Stimulated activated CD4-positive, alpha-beta T cell treated with anti-CD3 and anti-CD28 coated beads, Interleukin-12 subunit alpha, Interleukin-12 subunit beta, amount 100 ng/mL, for 4 hours (primary cell): ENCODE measurements at regions not wholly inside any gene's neighbourhood (a gene's known extent, or its start where the extent isn't known, plus 50 kb on each side); places are given as distances from the start of the nearest gene placed in this dataset.

Experiments used
- DNase-seq: peaks from one replicate; pipeline ENCODE4 v3.0.0-alpha.2; 2020

DNA sequence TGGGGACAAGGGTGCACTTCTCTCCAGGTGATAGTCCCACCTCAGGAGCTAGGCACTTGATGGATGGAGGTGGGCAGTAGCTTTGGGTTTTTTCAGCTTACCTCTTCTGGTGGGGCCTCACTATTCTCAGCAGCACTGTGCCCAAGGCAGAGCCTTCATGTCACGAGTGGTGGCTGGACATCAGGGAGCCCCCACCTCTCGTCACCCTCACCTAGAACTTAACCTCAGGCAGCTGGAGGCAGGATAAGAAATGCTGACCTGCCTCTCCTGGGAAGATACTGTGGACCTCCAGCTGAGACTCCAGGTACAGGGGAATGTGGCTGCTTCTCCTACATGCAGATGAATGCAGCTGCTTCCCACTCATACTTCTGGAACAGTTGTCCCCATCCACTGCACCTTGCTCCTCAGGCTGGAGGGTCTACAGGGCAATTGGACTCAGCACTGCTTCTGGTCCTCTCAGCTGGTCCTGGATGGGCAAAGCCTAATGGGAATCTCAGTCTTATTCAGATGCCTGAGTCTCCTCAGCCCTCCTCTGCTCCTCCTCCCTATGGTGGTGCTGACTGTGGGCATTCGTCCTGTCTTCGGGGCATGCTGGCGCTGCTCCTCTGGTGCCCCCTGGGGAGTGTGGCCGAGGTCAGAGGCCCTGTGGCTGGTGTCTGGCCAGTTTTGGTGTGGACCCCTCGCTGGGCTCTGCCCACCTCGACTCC lies 129.9 kb downstream of the KLF13 start:
- DNase-seq = no peak

DNA sequence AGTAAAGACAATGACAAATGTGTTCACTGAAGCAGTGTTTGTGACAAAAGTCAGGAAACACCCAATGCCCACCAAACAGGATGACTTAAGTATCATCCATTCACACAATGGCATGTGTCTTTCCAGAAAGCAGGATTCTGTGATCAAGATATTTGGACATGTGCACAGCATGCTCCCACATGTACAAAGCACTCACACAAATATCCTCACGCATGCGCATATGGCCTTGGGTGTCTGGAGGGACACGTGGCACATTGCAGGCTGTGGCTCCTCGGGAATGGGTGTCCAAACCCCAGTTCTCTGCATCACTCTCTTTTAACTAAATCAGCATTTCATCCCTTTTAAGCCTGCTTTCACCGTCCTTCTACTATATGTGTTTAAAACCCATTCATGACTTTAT lies 130.5 kb downstream of the KLF13 start:
- DNase-seq = no peak

DNA sequence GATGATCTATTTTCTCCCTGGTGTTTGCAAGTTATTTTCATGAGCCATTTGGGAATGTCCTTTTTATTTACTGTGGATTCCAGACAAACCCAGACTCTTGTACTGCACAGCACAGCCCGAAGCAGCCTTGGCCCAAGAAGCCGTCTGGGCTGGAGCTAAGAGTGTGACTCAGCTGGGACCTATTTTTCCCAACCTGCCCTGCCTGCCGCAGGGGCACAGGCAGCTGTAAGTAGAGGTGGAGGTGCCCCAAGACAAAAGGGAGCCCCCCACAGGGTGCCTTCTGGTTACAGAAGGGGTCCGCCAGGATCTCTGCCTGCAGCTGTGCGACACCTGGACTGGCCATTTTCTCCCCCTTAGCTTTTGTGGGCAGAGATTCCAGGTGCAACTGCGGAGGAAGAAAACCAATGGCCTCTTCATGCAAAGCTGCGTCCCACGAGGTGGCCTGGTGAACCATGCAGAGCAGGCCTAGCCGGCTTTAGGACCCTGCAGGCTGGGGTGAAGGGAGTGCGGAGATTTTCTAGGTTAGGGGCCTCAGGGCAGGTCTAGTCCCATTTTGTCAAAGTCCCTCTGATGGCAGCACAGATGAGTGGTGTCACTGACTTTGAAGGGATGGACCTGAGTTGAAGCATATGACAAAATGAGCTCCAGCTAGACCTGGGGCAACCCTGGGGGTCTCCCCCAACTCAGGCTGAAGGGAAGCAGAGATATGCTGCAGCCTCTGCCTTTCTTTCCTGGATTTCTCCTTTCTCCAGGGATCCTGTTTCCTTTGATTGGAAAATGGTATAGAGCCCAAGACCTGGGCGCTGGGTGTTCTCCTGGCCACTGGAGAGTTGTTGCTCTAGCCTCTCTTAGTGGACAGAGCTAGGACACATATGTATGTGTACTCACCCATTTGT lies 131.2 kb downstream of the KLF13 start:
- no peak for DNase-seq

GRCh38 chr15:31458596-31459399 lies 132.2 kb downstream of the KLF13 start:
- DNase-seq = peak; percentile 52

- DNase-seq = no peak
These were observed 132.7 kb downstream of the KLF13 start for GRCh38 chr15:31459400-31459748.

DNA sequence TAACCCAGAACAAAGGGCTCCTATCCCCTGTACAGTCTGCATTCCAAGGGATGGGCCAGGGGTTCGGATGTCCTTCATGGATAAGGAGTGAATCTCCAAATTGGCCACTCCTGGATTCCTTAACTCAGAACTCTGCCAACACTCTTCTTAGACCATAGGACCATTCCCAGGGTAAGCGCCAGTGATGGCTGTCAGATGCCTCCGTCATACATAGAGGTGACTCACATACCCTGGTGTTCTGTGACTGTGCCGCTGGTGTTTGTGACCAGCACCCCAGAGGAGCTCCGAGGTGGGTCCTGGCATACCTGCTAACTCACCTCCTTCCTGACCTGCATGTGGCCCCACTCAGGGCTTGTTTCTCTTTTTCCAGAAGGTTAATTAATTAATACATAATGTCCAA lies 134.7 kb downstream of the KLF13 start:
- DNase-seq = no peak

- no peak for DNase-seq
These were observed 135.4 kb downstream of the KLF13 start for GRCh38 chr15:31461911-31462480.

GRCh38 chr15:31463521-31464102 lies 137.0 kb downstream of the KLF13 start:
- DNase-seq = no peak

DNA sequence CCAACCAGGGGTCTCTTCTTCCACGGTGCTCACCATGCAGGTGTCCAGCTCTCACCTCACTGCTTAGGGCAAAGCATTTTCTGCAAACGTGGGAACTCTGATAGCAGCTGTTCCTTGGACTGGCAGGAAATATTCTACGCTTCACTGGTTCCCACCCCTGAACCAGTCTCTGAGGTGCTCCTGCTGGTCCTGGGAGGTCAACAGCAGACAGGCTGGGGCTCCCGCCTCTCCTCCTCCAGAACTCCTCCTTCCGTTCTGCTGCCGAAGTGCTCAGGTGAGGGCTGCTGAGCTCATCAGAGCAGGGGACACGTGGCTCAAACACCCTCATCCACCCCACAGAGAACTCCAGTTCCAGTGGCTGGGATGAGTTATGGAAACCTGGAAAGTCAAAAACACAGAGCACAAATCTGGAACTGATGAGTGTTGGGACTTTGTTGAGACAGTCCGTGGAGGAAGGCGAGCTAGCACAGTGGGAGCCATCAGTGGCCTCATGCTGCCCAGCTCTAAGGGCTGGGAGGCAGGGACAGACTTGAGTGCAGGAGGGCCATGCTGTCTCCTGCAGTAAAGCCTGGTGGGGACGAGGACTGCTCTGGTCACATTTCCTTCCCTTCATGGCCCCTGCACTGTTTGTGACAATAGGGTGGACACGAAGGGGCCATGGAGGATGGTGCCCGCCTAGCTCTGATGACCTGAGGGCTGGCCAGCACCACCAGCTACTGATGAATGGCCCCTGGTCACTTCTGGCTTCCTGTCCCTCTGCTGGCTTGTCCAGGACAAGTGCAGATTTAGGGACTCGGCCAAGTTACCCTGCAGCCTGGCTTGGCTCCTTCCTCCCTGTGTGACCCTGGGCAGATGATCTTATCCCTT lies 137.8 kb downstream of the KLF13 start:
- no peak for DNase-seq

- DNase-seq = no peak
These were observed 138.7 kb downstream of the KLF13 start for GRCh38 chr15:31465083-31465955.

DNA sequence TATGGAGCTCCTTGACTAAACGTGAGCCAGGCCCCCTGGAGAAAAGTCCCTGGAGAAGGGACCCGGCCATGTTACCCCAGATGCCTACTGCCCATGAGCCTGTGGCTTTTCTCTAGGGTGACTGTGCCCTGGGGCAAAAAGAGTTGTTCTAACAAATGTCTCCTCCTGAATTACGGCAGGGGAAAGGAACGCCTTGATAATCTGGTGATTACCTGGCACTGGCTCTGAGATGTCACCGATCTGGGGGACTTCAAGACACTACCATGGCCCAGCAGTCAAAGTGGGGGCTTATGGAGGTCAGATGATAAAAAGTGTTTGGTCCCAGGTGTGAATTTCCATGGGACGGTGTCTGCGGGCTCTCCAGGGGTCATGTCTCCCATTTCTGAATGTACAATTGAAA lies 140.7 kb downstream of the KLF13 start:
- no peak for DNase-seq

GRCh38 chr15:31468911-31469785 lies 142.5 kb downstream of the KLF13 start:
- no peak for DNase-seq

DNA sequence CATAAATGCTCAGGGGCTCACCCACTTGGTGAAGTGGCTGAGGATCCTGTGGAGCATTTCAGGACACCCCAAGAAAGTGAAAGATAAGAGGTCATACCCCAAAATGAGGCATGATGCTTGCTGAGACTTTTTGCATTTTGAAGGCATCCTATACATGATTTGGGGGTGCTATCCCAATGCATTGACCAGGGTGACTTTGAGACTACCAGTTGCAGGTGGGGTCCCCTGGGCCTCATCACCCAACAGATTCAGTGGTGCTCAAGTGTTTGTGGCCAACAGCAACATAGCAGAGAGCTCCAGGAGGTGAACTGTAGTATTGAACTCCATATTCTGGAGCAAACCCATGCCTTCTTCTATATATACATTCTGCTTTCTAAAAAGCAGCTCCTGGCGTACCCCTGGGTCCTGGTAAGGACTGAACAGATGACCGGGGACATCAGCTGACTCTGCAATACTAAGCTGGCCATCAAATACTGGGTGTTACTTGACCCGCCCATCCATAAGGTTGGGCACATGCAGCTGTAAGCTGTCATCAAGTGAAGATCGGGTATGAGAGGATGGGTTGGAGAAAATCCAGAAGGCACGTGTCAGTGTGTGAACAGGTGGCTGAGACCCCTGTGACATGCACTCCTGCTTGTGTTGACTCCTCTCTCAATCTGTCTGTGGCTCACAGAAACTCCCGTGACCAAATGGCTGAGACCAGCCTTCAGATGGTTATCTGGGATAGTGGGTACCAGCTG lies 143.3 kb downstream of the KLF13 start:
- no peak for DNase-seq

DNA sequence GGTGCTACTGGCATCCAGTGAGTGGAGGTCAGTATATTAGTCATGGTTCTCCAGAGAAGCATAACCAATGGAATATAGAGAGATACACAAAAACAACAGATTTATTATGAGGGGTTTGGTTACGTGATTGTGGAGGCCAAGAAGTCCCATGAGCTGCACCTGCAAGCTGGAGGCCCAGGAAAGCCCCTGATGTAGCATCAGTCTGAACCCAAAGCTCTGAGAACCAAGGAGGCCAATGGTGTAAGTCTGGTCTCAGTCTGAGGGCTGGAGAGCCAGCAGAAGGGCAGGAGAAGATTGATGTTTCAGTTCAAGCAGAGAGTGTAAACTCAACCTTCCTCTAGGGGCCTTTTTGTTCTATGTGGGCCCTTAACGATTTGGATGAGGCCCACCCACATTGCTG lies 144.1 kb downstream of the KLF13 start:
- DNase-seq = no peak

DNA sequence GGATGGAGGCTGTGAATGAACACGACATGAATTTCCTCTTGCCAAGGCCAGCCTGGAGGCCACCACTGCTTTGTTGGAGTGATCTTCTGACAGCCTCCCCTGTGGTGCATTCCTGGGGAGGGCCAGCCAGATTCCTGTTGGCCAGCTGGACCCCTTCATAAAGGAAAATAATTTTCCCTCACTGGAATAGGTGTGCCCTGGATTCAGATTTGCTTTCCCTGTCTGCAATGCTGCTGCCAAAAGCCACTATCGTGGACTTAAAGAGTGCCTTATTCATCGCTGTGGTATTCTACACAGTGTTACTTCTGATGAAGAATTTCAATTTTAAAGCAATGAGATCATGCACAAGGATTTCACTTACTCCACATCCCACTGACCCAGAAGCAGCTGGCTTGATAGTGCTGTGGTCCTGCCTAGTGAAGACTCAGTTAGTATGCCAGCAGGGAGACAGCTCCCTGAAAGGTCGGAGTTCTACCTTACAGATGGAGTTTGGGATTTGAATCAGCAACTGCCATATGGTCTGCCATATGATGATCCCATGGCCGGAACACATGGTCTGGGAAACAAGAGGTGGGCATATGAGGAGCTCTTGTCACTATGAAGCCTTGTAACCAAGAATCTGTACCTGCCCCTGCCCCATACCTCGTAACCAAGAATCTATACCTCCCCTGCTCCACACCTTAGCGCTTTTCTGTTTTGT lies 145.2 kb downstream of the KLF13 start:
- DNase-seq = no peak

DNA sequence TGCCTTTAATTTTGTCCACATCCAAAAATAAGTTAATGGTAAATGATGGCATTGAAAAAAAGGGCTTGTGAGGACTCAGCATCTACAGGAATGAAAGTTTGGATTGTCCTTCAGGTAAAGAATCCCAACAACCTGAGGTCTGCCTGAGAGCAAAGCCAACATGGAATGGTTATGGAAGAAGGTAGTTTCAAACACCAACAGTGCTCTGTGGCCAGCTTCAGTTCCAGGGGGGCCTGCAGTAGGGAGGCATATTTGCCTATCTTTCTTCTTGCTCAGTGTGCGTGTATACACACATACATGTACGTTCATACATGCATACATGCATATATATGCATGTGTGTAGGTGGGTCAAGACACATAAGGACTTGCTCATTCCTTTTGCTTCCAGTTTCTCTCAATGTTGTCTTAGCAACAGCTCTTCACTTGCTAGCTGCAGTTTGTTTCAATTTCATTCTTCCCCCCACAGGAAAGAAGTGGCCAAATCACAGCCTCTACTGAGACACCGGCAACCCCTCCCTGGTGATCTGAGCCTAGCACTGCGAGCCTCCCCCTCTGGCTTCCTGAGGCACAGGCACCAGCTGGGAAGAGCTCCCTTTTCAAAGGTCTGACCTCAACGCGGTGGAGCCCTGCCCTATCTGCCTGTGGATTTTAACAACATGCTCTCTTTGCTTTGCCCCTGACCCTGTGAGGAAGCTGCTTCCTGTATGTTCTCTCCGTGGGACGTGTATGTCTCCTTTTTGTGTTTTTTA lies 146.2 kb downstream of the KLF13 start:
- DNase-seq = peak; percentile 27

- DNase-seq = no peak
These were observed 146.9 kb downstream of the KLF13 start for GRCh38 chr15:31473385-31474058.
